Adipocyte (in vitro differentiated cells): ENCODE measurements at regions not wholly inside any gene's neighbourhood (a gene's known extent, or its start where the extent isn't known, plus 50 kb on each side); places are given as distances from the start of the nearest gene placed in this dataset.
"Not testable (repeated sequence)": the region's sequence is repeated elsewhere in the genome, so short reads cannot be mapped to it uniquely, and the experiment has no call there.

Source experiments
- DNase-seq: peaks from one replicate; pipeline ENCODE4 v3.0.0-alpha.2; 2015; ENCODE audit warnings: low read depth
- H3K27me3 ChIP-seq: replicated peaks from 2 replicates; pipeline ENCODE4 v1.7.0; 2013; ENCODE audit warnings: mild to moderate bottlenecking, low read length, moderate library complexity; ENCODE audit not compliant: control insufficient read depth, insufficient read depth
- H3K36me3 ChIP-seq: 2 replicates; pipeline ENCODE4 v1.7.0; 2013; ENCODE audit warnings: low read length, mild to moderate bottlenecking, moderate library complexity; ENCODE audit not compliant: control insufficient read depth, insufficient read depth, severe bottlenecking
- H3K4me1 ChIP-seq: 2 replicates; pipeline ENCODE4 v1.7.0; 2013; ENCODE audit warnings: mild to moderate bottlenecking, low read length, moderate library complexity; ENCODE audit not compliant: control insufficient read depth, insufficient read depth
- H3K4me3 ChIP-seq: 2 replicates; pipeline ENCODE4 v1.7.0; 2013; ENCODE audit warnings: mild to moderate bottlenecking, low read length, moderate library complexity
- H3K9ac ChIP-seq: 2 replicates; pipeline ENCODE4 v1.7.0; 2013; ENCODE audit warnings: mild to moderate bottlenecking, low read length, moderate library complexity
- H3K9me3 ChIP-seq: 2 replicates; pipeline ENCODE4 v1.7.0; 2013; ENCODE audit warnings: mild to moderate bottlenecking, low read length, moderate library complexity; ENCODE audit not compliant: control insufficient read depth

GRCh38 chr17:33564146-33564545 lies 271.1 kb upstream of the ASIC2 start:
- Histone ChIP-seq H3K9ac (no peak overlapping the region), H3K4me3 (no peak overlapping the region), H3K36me3 (no peaks in the 10 kb centered on the region), H3K4me1 (no peaks in the 10 kb centered on the region), H3K9me3 (peaks cover 5% of the 10 kb centered on the region), H3K27me3 (peaks cover 12% of the 10 kb centered on the region)
- no peak for DNase-seq

GRCh38 chr17:33567223-33567622 lies 274.1 kb upstream of the ASIC2 start:
- Histone ChIP-seq H3K27me3 (peaks cover 12% of the 10 kb centered on the region), H3K9me3 (peaks cover 10% of the 10 kb centered on the region)

GRCh38 chr17:33572615-33573014 lies 279.5 kb upstream of the ASIC2 start:
- DNase-seq: no peak
- Histone ChIP-seq H3K4me1 (no peaks in the 10 kb centered on the region), H3K9ac (no peak overlapping the region), H3K36me3 (no peaks in the 10 kb centered on the region), H3K9me3 (peaks cover 6% of the 10 kb centered on the region), H3K27me3 (peaks cover 2% of the 10 kb centered on the region), H3K4me3 (no peak overlapping the region)

More at GRCh38 chr17:33567223-33567622, 274.1 kb upstream of the ASIC2 start:
- no peak for DNase-seq
- no peaks in the 10 kb centered on the region for H3K4me1 ChIP-seq
- no peak overlapping the region for H3K9ac ChIP-seq
- H3K4me3 ChIP-seq: no peak overlapping the region
- H3K36me3 ChIP-seq: no peaks in the 10 kb centered on the region

- Histone ChIP-seq H3K36me3 (no peaks in the 10 kb centered on the region), H3K9me3 (no peaks in the 10 kb centered on the region), H3K4me3 (no peak overlapping the region), H3K4me1 (no peaks in the 10 kb centered on the region), H3K9ac (no peak overlapping the region), H3K27me3 (no peaks in the 10 kb centered on the region)
- no peak for DNase-seq
Observed at GRCh38 chr17:33574942-33575445, 281.9 kb upstream of the ASIC2 start.

- not testable (repeated sequence) for DNase-seq, H3K9ac ChIP-seq, H3K27me3 ChIP-seq, H3K4me1 ChIP-seq, H3K36me3 ChIP-seq, H3K9me3 ChIP-seq, H3K4me3 ChIP-seq
Observed at GRCh38 chr17:33579740-33580139, 286.6 kb upstream of the ASIC2 start.

- no peaks in the 10 kb centered on the region for H3K36me3 ChIP-seq
- DNase-seq: no peak
- H3K9me3 ChIP-seq: peaks cover 3% of the 10 kb centered on the region
- H3K27me3 ChIP-seq: no peaks in the 10 kb centered on the region
- H3K9ac ChIP-seq: no peak overlapping the region
- no peak overlapping the region for H3K4me3 ChIP-seq
- no peaks in the 10 kb centered on the region for H3K4me1 ChIP-seq
Observed at GRCh38 chr17:33580215-33580614, 287.1 kb upstream of the ASIC2 start.

- no peak for DNase-seq
Observed at GRCh38 chr17:33582661-33583060, 289.6 kb upstream of the ASIC2 start.

GRCh38 chr17:33583518-33584417 lies 290.7 kb upstream of the ASIC2 start:
- Histone ChIP-seq H3K36me3 (no peaks in the 10 kb centered on the region), H3K9ac (no peak overlapping the region), H3K4me3 (no peak overlapping the region), H3K4me1 (no peaks in the 10 kb centered on the region), H3K27me3 (peaks cover 12% of the 10 kb centered on the region), H3K9me3 (peaks cover 3% of the 10 kb centered on the region)
- no peak for DNase-seq

More at GRCh38 chr17:33582661-33583060, 289.6 kb upstream of the ASIC2 start:
- Histone ChIP-seq H3K9ac (no peak overlapping the region), H3K4me1 (no peaks in the 10 kb centered on the region), H3K4me3 (no peak overlapping the region), H3K27me3 (peaks cover 12% of the 10 kb centered on the region), H3K36me3 (no peaks in the 10 kb centered on the region), H3K9me3 (peaks cover 3% of the 10 kb centered on the region)

- Histone ChIP-seq H3K36me3 (no peaks in the 10 kb centered on the region), H3K4me1 (no peaks in the 10 kb centered on the region), H3K9ac (no peak overlapping the region), H3K27me3 (peaks cover 7% of the 10 kb centered on the region), H3K9me3 (no peaks in the 10 kb centered on the region), H3K4me3 (no peak overlapping the region)
- no peak for DNase-seq
Observed at GRCh38 chr17:33593991-33594390, 300.9 kb upstream of the ASIC2 start.

GRCh38 chr17:33595828-33596227 lies 302.7 kb upstream of the ASIC2 start:
- H3K9me3 ChIP-seq: no peaks in the 10 kb centered on the region
- H3K36me3 ChIP-seq: no peaks in the 10 kb centered on the region
- no peak overlapping the region for H3K4me3 ChIP-seq
- H3K27me3 ChIP-seq: peaks cover 7% of the 10 kb centered on the region
- no peak for DNase-seq
- H3K4me1 ChIP-seq: no peaks in the 10 kb centered on the region
- no peak overlapping the region for H3K9ac ChIP-seq

- Histone ChIP-seq H3K36me3 (no peaks in the 10 kb centered on the region), H3K27me3 (peaks cover 5% of the 10 kb centered on the region), H3K9me3 (no peaks in the 10 kb centered on the region), H3K4me3 (no peak overlapping the region), H3K9ac (no peak overlapping the region), H3K4me1 (no peaks in the 10 kb centered on the region)
- no peak for DNase-seq
Observed at GRCh38 chr17:33596899-33597298, 303.8 kb upstream of the ASIC2 start.
